Type B pancreatic cell (in vitro differentiated cells): ENCODE measurements at regions not wholly inside any gene's neighbourhood (a gene's known extent, or its start where the extent isn't known, plus 50 kb on each side); places are given as distances from the start of the nearest gene placed in this dataset.

ENCODE experiments used
- DNase-seq: peaks from one replicate; pipeline ENCODE4 v3.0.0; 2021; ENCODE audit warnings: mixed read lengths; ENCODE audit not compliant: unreplicated experiment; ENCODE audit errors: extremely low spot score
- H3K27ac Mint-ChIP-seq: 2 replicates; pipeline ENCODE4 v1.8.0; 2021; ENCODE audit warnings: mild to moderate bottlenecking, mixed read lengths
- H3K27me3 Mint-ChIP-seq: 2 replicates; pipeline ENCODE4 v1.8.0; 2021; ENCODE audit warnings: mixed read lengths
- H3K36me3 Mint-ChIP-seq: 2 replicates; pipeline ENCODE4 v1.8.0; 2021; ENCODE audit warnings: mixed read lengths
- H3K4me1 Mint-ChIP-seq: one replicate; pipeline ENCODE4 v1.8.0; 2021; ENCODE audit warnings: mixed read lengths; ENCODE audit not compliant: unreplicated experiment
- H3K4me3 Mint-ChIP-seq: 2 replicates; pipeline ENCODE4 v1.8.0; 2021; ENCODE audit warnings: mild to moderate bottlenecking, mixed read lengths
- H3K9me3 Mint-ChIP-seq: 2 replicates; pipeline ENCODE4 v1.8.0; 2021; ENCODE audit warnings: mixed read lengths
- CTCF ChIP-seq: fragments of 200-600 bp; sonication (generic); conservative IDR thresholded peaks from 2 replicates; pipeline ENCODE4 v1.5.0; 2021; ENCODE audit warnings: antibody characterized with exemption, mild to moderate bottlenecking

- Mint-ChIP-seq H3K4me1 (no peaks in the 10 kb centered on the region), H3K27ac (no peak overlapping the region), H3K4me3 (no peak overlapping the region), H3K36me3 (no peaks in the 10 kb centered on the region), H3K27me3 (no peaks in the 10 kb centered on the region), H3K9me3 (no peaks in the 10 kb centered on the region)
- no peak for TF ChIP-seq CTCF
- no peak for DNase-seq
Observed at GRCh38 chr11:130666781-130667251, 218.4 kb downstream of the ADAMTS15 start.

- Mint-ChIP-seq H3K27ac (no peak overlapping the region), H3K27me3 (no peaks in the 10 kb centered on the region), H3K9me3 (no peaks in the 10 kb centered on the region), H3K4me3 (no peak overlapping the region), H3K4me1 (peaks cover 10% of the 10 kb centered on the region), H3K36me3 (no peaks in the 10 kb centered on the region)
- no peak for TF ChIP-seq CTCF
- no peak for DNase-seq
Observed at GRCh38 chr11:130668751-130669150, 220.3 kb downstream of the ADAMTS15 start.

- H3K36me3 Mint-ChIP-seq: no peaks in the 10 kb centered on the region
- H3K4me1 Mint-ChIP-seq: peaks cover 19% of the 10 kb centered on the region
- H3K27ac Mint-ChIP-seq: no peak overlapping the region
- no peak overlapping the region for H3K4me3 Mint-ChIP-seq
- no peaks in the 10 kb centered on the region for H3K27me3 Mint-ChIP-seq
- TF ChIP-seq CTCF: no peak
- H3K9me3 Mint-ChIP-seq: no peaks in the 10 kb centered on the region
- no peak for DNase-seq
Observed at GRCh38 chr11:130670200-130670599, 221.8 kb downstream of the ADAMTS15 start.

- no peak for TF ChIP-seq CTCF
- DNase-seq: no peak
- no peaks in the 10 kb centered on the region for H3K27me3 Mint-ChIP-seq
- H3K27ac Mint-ChIP-seq: no peak overlapping the region
- H3K4me1 Mint-ChIP-seq: peaks cover 25% of the 10 kb centered on the region
- H3K9me3 Mint-ChIP-seq: no peaks in the 10 kb centered on the region
- no peaks in the 10 kb centered on the region for H3K36me3 Mint-ChIP-seq
- H3K4me3 Mint-ChIP-seq: no peak overlapping the region
Observed at GRCh38 chr11:130671801-130672700, 223.6 kb downstream of the ADAMTS15 start.

- Mint-ChIP-seq H3K4me3 (no peak overlapping the region), H3K36me3 (no peaks in the 10 kb centered on the region), H3K4me1 (peaks cover 32% of the 10 kb centered on the region), H3K9me3 (no peaks in the 10 kb centered on the region), H3K27me3 (no peaks in the 10 kb centered on the region), H3K27ac (no peak overlapping the region)
- no peak for DNase-seq
- no peak for TF ChIP-seq CTCF
Observed at GRCh38 chr11:130672911-130673310, 224.5 kb downstream of the ADAMTS15 start.
